ENCODE measurements at regions not wholly inside any gene's neighbourhood (a gene's known extent, or its start where the extent isn't known, plus 50 kb on each side); places are given as distances from the start of the nearest gene placed in this dataset.

DNA sequence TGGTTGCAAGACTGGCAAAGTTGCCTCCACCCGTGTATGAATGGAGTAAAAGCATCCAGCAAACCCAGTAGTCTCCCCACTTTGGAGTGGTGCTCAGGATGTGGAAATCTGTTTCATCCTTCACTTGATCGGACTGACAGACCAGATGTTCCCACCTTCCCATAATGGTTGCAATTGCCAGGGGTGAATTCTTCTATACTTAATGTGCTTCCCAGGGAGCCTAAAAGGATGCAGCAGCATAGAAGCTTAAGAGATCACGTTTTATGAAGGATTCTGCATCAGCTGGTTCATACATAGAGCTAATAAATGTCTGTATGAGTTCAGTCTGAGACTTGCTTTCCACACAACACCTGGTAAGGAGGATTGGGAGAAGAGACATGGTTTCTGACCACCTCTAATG lies 198.8 kb upstream of the S1PR3 start:
- DNase-seq (ENCODE audit: low read depth) = no peak

DNA sequence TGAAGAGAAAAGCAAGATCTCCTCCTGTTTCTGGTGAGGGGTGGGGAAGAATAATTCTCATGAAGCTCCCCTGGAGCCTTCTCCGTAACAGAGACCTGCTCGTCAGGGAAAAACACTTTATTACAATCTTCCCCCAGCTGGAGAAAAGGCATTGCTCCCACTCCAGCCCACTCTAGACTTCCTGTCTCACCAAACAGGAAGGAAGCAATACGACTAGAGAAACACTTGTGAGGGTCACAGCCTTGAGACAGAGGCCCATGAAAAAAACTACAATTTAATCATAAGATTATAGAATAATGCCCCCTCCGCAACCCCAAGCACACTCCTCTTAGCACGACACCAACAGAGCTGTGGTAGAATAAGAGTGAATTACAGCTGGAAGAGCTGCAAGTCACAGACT lies 197.2 kb upstream of the S1PR3 start:
- no peak for DNase-seq (ENCODE audit: low read depth)

DNA sequence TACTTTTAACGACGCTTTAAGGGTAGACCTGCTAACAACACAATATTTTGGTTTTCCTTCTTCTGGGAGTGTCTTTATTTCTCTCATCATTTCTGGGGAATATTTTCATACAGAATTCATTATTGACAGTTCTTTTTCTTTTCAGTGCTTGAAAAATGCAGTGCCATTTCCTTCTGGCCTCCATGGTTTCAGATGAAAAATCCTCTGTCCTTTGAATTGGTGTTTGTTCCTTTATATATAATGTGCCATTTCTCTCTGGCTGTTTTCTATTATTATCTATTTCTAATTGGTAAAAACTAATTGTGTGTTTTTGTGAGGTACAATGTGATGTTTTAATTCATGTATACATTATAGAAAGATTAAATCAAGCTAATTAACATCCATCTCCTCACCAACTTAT lies 194.3 kb upstream of the S1PR3 start:
- no peak for DNase-seq (ENCODE audit: low read depth)

DNA sequence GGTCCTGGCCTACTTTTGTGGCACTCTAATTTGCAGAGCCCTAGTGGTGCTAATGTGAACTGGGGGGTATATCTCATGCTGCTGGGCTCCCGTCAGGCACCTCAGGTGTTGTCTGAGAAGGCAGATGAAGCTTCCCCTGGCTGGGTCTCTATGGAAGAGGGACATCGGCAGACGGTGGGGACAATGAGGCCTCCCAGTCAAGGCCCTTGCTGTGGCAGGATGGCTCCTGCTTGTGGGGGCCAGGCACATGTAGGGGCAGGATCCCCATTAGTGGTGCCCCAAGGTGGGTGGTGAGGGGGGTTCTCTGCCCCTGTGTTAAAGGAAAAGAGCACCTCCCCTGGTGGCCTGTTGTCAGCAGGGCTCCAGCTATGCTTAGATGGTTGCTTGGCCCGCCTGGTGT lies 192.8 kb upstream of the S1PR3 start:
- DNase-seq (ENCODE audit: low read depth) = no peak

DNA sequence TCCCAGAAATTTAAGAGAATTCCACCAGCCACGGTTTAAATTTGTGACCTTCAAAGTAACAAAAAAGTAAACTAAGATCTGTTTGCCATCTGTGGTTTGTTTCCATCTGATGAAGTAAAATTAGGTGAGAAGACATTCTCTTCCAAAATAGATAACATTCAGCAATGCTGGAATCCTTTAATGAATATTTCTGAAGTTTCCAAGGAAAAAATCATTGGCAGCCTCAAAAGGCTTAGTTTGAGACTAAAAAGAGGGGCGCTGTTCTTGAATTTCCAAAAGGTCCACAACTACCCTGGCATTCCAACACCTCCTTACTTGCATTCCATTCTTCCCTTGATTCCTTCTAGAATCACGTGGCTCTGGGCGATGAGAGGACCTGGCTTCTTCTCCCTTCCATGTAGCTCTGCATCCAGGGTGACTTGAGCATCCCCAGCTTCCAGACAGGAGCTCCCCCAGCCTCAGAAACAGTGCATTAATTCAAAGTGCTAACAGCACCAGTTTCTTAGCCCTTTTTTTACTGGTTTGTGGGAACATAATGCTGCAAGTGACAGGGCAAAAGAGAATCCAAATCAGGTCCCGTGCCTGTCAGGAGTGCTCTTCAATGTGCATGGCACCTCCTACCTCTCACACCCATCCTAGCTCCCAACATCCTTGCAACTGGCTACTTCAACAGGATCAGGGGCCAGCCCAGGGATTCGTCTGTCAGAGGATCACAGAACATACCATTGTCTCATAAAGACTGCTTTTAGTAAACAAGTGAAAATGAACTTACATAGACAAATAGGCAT lies 191.5 kb upstream of the S1PR3 start:
- no peak for DNase-seq (ENCODE audit: low read depth)

DNA sequence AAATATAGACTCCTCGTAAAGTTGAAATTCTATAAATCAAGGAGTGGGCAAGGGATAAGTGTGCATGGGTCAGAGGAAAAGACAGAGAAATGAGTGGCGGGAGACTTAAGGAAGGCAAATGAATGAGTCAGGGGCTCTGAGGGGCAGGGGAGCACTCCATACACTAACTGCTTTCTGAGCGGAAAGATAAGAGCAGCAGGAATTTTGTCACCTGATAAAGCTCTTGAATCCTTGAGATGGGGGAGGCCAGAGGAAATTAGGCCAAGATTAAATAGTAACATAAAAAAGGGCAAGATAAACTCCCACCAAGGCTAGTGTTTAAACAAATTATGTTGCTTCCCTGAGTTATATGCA lies 191.0 kb upstream of the S1PR3 start:
- DNase-seq (ENCODE audit: low read depth) = no peak

DNA sequence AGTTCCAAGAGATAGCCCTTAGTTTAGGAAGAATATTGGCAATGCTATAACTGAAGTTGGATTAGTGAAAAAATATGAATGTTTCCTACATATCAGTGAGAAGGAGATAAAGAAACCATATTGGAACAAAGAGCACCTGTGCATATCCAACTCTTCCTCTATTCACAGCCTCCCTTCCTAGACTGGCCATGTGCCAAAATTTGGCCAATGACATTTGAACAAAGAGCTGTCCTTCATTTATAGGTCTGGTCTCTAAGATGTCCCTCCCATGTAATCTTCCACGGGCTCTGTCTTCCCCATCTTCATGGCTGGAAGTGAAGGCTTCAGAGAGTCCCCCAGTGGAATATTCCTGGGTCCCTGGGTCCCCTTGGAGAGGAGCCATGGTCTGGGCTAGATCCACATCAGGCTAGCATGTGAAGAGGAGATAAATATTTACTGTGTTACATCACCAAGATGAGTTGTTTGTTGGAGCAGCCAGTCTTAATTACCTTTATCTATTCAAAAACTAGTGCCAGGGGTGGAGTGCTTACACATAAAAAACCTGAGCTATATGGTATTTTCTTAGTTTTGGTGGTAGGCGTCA lies 190.0 kb upstream of the S1PR3 start:
- no peak for DNase-seq (ENCODE audit: low read depth)

DNA sequence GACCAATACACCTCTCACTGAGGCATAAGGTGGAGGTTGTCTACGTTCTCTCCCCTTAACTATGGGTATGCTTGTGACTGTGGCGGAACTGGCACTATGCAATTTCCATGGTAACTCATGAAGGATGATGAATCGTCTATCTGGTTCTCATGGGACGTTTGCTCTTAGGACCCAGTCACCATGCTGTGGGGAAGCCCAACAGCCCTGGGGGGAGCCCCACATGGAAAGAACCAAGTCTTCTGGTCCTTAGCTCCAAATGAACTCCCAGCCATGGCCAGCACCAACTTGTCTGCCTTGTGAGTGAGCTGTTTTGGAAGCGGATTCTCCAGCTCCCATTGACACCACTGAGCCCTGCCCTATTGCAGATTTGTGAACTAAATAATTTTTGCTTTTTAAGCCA lies 188.7 kb upstream of the S1PR3 start:
- DNase-seq (ENCODE audit: low read depth) = no peak

DNA sequence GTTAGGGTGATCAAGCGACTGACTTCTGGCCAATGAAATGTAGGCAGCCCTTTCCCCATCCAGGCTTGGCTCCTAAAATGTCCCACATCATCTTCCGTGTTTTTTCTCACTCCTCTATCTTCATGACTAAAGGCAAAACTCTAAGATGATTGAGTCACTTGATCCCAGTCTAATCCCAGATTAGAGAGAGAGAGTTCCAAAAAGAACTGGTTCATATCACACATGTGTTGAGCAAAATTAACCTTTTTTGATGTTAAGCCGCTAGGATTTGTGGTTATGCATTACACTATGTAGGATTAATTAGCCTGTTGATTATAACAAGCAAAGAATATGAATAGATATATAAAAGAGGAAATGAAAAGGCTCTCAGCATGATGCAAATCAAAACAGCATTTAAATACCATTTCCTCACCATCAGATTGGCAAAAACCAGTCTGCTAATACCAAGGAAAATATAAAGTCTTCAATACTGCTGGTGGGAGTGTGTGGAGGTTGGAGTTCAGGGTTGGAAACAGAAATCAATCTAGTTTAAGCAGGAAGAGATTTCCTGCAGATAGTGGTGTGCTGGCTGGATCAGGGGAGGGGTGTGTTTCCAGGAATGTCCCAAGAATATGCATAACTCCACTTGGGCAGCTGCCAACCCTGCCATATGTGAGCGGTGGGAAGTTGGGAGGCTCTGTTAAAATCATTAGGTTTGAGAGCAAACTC lies 187.6 kb upstream of the S1PR3 start:
- DNase-seq (ENCODE audit: low read depth) = no peak

DNA sequence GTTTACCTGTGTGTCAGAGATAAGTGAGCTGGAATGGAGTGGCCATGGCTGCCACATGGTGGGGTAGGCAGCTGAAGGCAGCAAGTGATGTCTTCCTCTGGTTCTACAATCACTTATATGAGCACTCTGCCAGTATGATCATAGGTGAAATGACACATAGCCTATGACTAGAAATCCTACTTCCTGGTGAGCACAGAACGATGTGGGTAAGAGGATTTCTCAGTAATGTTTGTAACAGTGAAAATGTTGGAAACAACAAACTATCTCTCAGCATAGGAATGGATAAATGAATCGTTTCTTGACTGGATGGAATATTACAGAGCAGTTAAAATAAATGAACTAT lies 187.0 kb upstream of the S1PR3 start:
- no peak for DNase-seq (ENCODE audit: low read depth)

DNA sequence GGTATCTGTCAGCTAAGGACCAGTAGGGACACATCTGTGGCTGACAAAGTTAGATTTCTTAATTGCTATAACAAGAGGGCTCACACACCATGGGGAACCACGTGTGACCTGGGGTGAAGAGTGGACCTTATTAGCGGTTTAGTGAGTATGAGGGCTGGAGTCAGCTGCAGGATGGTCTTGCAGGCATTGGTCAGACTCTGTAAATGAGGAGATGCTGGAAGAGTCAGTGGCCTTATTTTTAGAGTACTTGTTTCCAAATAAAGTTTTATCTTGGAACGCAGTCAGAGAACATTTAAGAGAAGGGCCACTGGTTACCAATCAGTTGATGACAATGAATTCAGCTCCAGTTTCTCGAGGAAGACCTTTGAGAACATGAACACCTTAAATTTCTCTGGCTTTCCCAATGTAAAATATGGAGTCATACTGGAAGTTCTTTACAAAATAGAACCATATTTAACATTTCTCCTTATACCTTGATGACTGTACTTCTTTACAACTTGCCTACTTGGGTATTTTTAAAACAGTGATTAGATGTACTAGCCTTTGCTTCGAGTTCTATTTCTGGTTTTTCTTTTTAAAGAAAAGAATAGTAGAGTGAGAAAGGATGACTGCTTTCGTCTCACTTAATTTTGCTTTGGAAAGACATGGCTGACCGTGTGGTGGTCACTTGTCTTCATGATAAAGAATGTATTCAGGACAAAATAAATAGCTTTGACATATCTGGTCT lies 185.9 kb upstream of the S1PR3 start:
- DNase-seq (ENCODE audit: low read depth) = no peak

DNA sequence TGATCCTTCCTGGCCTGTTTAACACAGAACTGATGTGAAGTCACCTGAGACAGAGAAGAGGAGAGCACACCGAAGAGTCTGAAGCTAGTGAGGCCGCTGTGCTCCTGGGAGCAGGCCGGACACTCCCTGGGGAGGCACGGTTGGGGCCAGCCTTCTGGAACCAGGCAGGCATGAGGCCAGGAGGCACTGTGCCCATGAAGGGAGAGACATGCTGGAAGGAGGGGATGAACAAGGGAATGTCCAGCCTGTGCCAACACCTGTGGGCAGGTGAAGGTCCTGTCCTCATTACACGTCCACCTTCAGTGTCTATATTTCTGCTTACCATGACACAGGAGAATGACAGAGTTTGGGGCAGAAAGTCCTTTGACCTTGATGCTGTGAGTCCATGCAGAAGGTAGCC lies 183.8 kb upstream of the S1PR3 start:
- no peak for DNase-seq (ENCODE audit: low read depth)

DNA sequence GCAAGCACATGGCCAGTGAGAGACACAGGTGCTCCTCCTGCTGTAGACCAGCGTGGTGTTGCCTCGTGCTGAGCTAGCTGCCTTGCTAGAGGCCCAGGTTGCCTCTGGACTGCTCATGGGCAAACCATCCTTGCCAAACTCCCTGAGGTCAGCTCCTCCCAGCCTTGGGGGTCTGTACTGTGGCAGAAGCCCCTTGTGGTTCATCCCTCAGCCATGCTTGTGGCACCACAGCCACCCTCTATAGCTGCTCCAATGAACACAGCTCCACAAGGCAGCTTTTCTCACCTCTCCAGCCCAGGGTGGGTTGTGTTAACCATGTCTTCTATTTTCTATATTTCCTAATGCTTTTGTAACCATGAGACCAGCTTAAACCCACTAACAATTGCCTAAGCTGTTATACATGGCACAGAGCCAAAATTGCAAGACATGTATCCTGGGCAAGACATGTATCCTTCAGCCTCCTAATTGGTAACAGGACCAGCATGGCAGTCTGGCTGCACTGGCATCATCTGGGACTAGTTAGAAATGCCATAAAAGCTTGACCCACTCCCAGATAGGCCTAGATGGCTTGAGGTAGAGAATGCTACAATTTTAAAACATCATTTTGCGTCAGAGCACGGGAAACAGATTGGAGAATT lies 183.1 kb upstream of the S1PR3 start:
- DNase-seq (ENCODE audit: low read depth) = no peak

DNA sequence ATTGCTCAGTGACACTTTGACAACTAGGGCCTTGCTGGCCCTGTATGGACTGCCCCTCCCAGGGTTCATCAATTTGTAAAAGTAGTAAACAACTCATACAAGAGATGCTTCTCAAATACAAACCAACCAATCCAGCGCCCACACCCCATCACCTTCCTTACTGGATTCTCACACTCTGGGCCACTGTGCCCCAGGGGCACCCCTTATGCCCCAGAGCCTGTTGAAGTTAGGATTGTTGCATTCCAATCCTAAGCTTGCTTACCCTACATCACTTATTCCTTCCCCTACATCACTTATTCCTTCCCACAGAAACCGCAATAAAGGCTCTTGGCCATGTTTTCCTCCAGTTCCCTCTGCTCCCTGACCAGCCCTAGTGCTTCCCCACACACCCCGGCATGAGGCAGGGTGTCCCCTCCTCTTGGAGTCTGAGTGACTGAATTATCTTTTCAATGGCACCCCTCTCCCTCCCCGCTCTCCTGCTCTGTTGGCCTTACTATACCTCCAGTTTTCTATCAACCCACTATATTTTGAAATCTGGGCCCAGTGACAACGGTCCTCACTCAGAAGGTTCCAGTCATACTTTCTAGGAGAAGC lies 182.4 kb upstream of the S1PR3 start:
- no peak for DNase-seq (ENCODE audit: low read depth)

DNA sequence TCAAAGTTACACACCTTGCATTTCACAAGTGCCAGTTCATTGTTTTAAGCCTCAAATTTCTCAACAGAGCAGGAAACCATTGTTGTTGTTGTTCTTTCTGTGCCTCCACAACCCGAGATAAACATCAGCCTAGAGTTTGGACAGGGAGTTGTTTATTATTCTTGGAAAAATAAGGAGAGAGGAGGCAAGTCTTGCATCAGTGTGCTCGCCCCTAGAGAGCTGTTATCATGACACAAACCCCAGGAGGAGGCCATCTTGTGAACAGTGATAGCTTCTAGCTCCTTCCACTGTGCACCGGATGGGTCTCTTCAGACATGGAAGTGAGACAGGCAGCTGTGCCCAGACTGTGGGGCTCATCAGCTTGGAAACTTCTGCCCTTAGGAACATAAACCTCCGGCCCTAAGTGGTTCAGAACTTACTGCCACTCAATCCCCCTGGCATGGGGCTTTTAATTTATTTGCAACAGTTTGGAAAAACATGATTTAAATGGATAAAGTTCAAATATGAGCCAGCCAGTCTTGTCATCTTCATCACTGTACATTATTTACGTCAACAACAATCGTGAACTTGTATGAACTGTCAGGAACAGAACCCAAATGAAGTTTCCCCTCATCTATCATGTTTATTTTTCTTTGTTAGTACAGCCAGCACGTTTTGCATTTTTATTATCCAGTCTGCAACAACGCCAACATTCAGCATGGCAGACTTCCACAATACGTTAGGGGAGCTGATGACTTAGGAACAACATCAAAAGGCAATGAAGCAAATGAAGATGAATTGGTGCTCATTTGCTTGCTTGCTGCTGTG lies 181.7 kb upstream of the S1PR3 start:
- DNase-seq (ENCODE audit: low read depth) = no peak

DNA sequence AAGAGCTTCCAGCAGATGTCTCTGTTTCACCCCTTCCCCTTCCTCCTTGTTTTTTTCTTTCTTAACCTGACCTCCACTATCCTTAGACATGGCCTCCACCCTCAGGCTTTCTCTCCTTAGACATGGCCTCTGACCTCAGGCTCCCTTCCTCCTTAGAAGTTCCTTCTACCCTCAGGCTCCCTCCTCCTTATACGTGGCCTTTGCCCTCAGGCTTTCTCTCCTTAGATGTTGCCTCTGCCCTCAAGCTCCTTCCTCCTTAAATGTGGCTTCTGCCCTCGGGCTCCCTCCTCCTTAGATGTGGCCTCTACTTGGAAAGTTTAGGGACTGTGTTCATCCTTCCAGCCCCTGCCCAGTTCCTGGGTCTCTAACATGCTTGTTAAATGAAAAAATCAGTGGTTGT lies 180.4 kb upstream of the S1PR3 start:
- DNase-seq (ENCODE audit: low read depth) = no peak

DNA sequence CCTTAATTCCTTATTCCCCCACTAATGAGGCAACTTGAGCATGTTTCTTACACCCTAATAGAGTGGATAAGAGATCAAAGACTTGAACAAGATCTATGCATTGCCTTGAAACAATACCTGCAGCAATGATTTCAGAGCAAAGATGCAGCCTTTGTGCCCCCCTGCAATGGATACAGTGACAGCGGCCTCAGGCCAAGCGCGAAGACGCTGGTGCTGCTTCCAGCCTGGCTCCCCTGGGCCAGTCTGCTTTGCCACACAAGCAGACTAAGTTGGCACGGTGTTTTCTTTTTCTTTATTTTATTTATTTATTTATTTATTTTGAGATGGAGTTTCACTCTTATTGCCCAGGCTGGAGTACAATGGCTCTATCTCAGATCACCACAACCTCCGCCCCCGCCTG lies 179.8 kb upstream of the S1PR3 start:
- DNase-seq (ENCODE audit: low read depth) = no peak

DNA sequence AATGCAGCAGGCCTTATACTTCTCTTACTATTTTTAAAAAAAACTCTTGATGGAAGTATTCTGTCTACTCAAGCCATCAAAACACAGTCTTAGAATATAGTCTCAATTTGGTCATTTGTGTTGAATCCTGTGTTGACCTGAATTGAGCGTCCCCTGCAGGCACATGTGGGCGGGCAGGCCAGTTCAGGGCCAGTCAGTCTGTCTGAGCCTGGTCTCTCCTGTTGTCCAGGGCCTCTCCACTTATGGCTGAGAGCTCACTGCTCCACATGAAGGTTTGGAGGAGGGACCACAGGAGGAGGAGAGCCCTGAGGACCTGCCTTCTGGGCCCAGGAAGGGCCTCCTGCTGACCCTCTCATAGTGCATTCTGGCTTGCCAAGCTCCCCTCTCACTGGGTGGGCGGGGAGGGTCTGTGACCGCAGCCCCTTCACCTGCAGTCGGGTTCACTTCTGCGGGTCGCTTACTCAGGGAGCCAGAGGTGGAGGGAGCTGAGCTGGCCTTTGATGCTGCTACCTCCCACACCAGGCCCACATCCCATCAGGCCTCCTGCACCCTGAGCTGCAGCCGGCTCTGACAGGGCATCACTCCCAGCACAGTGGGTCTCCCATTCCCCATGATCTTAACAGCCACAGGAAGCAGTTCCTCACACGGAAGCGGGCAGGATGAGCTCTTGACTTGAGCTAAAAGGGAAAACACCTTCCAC lies 178.2 kb upstream of the S1PR3 start:
- no peak for DNase-seq (ENCODE audit: low read depth)

DNA sequence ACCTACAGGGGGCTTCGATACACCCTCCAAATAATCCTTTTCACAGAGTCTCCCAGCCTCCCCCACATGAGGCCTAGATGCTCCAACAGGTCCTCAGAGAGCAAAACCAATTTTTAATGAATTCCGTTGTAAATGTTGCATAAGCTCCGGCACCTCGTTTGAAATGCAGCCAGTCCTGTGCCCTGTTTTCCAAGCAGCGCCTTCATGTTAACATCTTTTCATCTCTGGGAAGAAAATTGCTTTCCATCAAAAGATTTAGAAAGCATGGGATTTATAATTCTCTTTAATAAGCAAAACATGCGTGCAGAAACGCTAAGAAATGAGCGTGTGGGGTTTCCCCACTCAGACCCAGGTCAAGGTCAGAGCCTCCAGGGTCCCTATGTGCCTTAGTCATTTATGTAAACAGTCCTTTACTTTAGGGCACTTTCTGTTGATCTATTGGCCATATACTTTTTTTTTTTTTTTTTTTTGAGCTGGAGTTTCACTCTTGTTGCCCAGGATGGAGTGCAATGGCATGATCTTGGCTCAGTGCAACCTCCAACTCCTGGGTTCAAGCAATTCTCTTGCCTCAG lies 177.5 kb upstream of the S1PR3 start:
- no peak for DNase-seq (ENCODE audit: low read depth)

DNA sequence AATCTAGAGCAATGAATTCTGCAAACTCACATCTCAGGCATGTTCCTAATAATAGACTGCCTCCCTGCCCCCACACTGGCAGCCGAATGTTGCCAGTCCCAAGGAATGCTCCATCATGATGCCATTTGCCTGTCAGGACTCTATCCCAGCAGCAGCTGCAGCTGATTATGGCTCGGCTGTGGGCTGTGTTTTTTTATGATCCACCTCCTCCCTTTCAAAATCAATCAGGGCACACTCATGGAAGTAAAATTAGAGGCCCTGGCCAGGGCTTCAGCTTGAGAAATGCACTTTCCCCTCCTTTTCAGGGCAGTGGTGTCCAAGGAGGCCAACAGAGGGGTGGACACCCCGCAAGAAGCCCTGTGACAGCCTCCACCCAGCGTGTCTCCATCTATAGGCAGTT lies 176.7 kb upstream of the S1PR3 start:
- DNase-seq (ENCODE audit: low read depth) = no peak

All from stimulated activated CD8-positive, alpha-beta memory T cell treated with anti-CD3 and anti-CD28 coated beads, Interleukin-15, amount 100 ng/mL, for 1 hour (primary cell).